Left renal pelvis (tissue), 4 donors: ENCODE measurements at regions not wholly inside any gene's neighbourhood (a gene's known extent, or its start where the extent isn't known, plus 50 kb on each side); places are given as distances from the start of the nearest gene placed in this dataset.
"Not testable (repeated sequence)": the region's sequence is repeated elsewhere in the genome, so short reads cannot be mapped to it uniquely, and the experiment has no call there.

Experiments
- DNase-seq, 4 donors: peaks; one replicate each; pipeline ENCODE4 v3.0.0-alpha.2; 2013; ENCODE audit warnings: low read depth in 4 of 4, low spot score in 3 of 4

DNA sequence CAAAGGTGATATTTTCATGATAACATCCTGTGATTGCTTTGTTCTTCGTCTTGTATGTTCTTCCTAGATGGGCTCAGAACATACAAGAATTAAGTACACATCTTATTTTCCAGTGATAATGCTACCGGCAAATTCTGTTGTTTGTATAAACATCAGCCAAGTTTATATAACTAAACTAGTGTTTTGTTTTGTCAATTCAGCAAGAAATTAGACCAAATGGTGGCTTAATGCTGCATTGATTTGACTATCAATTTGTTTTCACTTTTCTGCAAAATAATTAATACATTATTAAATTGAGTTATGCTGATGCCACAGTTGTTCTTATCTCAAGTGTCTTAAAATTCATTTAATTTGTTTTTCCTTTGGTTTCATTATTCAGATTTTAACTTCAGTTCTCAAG, 177.7 kb downstream of the OR4F29 start:
- DNase-seq = not testable (repeated sequence)

DNA sequence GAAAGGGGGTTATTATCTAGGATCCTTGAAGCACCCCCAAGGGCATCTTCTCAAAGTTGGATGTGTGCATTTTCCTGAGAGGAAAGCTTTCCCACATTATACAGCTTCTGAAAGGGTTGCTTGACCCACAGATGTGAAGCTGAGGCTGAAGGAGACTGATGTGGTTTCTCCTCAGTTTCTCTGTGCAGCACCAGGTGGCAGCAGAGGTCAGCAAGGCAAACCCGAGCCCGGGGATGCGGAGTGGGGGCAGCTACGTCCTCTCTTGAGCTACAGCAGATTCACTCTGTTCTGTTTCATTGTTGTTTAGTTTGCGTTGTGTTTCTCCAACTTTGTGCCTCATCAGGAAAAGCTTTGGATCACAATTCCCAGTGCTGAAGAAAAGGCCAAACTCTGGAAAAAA, 183.7 kb downstream of the OR4F29 start:
- peak in 2 of 4 donors; percentile 29 to 31 for DNase-seq
